ENCODE measurements at regions not wholly inside any gene's neighbourhood (a gene's known extent, or its start where the extent isn't known, plus 50 kb on each side); places are given as distances from the start of the nearest gene placed in this dataset.
"Not testable (repeated sequence)": the region's sequence is repeated elsewhere in the genome, so short reads cannot be mapped to it uniquely, and the experiment has no call there.

DNA sequence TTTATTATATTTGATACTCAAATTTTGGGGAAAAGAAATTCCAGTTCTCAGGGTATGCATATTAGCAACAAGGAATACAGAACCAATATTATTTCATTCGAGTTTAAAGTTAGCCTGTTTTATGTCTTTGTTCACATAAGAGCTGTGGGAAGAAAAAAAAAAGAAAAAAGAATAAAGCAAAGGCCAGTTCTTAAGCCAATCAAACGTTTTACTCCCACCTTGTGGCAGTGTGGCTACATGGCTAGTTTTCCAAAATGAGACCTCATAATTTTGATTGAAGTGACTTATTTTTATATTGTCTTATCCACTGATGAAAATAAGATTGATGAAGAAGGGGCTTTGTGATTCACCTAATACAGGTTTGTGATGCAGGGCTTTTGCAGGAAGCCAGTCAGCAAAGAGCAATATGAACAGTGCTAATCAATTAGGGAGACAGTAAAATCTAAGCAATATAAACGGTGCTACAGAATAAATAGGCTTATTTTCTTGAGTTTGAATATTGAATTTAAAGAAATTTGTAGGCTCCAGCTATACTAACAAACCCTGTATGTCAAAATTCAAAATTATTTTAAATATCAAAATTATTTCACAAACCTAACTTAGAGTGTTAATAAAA lies 624.1 kb upstream of the FOXG1 start:
- Mint-ChIP-seq H3K4me1 (no peaks in the 10 kb centered on the region), H3K27me3 (no peaks in the 10 kb centered on the region), H3K9me3 (peaks cover 5% of the 10 kb centered on the region), H3K4me3 (no peak overlapping the region), H3K36me3 (no peaks in the 10 kb centered on the region), H3K27ac (no peak overlapping the region)
- DNase-seq, result no peak
- no peak for ATAC-seq (ENCODE audit: low read depth)
- POLR2A ChIA-PET, result no interaction called here

DNA sequence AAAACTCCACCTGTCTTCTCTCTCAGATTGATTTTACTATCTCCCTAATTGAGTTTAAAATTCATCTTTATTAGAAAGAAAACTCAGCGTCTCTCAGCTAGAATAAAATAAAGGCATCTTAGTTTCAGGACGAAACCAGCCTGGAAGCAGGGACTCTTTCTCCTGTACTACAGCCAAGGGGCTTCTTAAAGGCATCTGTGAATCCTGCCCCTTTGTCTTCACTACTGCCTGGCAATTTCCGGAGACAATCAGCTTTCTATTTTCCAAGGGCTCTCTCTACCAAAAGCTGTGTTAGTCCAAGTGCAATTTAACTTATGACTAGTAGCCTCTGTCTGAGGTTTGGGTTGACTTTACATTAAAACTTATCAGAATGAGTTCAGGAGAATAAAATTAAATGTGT lies 623.3 kb upstream of the FOXG1 start:
- ATAC-seq (ENCODE audit: low read depth) (no peak), DNase-seq (no peak)
- no peaks in the 10 kb centered on the region for H3K27me3 Mint-ChIP-seq
- H3K27ac Mint-ChIP-seq, result no peak overlapping the region
- no peak overlapping the region for H3K4me3 Mint-ChIP-seq
- H3K9me3 Mint-ChIP-seq, result peaks cover 5% of the 10 kb centered on the region
- no peaks in the 10 kb centered on the region for H3K36me3 Mint-ChIP-seq
- no peaks in the 10 kb centered on the region for H3K4me1 Mint-ChIP-seq
- POLR2A ChIA-PET, result no interaction called here

DNA sequence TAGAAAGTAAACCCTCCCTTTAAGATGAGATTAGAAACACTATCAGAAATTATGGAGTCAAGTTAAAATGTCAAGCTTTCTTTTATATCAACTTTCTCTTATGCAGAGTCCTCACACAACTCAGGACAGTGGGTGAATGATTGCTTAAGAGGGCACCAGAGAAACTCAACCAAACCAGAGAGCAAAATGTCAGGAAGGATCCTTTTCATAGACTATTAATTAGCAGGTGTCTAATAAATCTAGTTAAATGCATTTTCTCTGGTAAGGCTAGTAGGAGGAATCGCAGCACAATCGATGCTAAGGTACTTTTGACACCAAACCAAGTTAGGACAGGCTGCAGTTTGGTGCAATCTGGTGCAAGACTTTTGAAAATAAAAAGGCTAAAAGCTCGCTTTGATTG lies 614.7 kb upstream of the FOXG1 start:
- H3K4me3 Mint-ChIP-seq, result no peak overlapping the region
- H3K4me1 Mint-ChIP-seq, result no peaks in the 10 kb centered on the region
- no peaks in the 10 kb centered on the region for H3K27me3 Mint-ChIP-seq
- ATAC-seq (ENCODE audit: low read depth) (no peak), DNase-seq (no peak)
- H3K9me3 Mint-ChIP-seq, result peaks cover 2% of the 10 kb centered on the region
- H3K36me3 Mint-ChIP-seq, result no peaks in the 10 kb centered on the region
- no peak overlapping the region for H3K27ac Mint-ChIP-seq
- POLR2A ChIA-PET, result no interaction called here

DNA sequence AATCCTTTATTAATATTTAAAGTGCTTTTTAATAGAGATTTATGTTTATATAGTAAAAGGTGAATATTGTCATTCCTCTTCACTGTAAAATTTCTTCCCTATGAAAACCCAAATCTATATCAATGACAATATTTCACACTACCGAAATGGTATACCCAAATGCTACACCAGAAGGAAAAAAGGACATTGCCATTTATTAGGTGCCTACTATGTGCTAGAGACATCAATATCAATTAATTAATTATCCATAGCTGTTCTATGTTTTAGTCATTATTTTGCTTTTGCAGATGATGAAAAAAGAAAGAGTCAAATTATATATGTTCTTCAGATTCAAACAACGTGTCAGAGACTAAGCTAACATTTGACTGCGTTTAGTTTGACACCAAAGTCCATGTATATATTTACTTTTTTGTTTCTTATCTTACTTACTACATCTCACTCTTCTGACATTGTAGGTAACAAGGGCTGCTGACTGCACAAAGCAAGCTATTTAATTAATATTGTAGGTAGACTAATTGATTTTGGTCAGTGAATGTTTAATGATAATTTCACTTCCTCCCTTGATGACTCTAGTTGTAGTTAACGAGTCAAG lies 614.0 kb upstream of the FOXG1 start:
- Mint-ChIP-seq H3K4me3 (no peak overlapping the region), H3K4me1 (no peaks in the 10 kb centered on the region), H3K27ac (no peak overlapping the region), H3K9me3 (peaks cover 2% of the 10 kb centered on the region), H3K27me3 (no peaks in the 10 kb centered on the region), H3K36me3 (no peaks in the 10 kb centered on the region)
- ATAC-seq (ENCODE audit: low read depth), result no peak
- POLR2A ChIA-PET, result no interaction called here
- no peak for DNase-seq

DNA sequence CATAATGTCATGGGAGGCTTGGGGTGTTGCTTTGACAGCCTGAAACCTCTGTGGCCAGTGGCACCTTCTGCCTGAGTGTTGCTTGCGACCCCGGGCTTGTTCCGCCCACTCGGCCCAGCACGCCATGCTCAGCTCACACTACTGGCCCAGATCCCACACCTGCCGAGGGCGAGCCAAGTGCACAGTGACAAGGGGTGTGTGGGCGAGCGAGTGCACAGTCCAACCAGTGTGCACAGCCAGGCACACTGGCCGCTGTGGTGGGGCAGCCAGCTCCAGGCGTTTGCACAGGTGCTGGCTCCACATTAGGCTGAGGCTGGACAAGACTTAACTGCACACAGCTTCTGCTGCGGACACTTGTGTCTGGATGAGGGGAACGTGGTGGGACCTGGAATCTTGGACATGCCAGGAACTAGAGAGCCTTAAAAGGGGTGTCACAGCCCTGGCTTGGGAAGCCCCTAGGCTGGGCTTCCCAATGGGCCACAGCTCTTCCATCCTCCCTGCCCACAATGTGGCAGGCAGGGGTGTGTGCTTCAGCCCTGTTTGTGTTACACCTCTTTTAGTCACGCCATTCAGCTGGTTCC lies 609.2 kb upstream of the FOXG1 start:
- H3K9me3 Mint-ChIP-seq, result peaks cover 3% of the 10 kb centered on the region
- H3K4me3 Mint-ChIP-seq, result no peak overlapping the region
- H3K36me3 Mint-ChIP-seq, result no peaks in the 10 kb centered on the region
- POLR2A ChIA-PET, result no interaction called here
- DNase-seq (no peak), ATAC-seq (ENCODE audit: low read depth) (no peak)
- no peak overlapping the region for H3K27ac Mint-ChIP-seq
- H3K27me3 Mint-ChIP-seq, result no peaks in the 10 kb centered on the region
- H3K4me1 Mint-ChIP-seq, result no peaks in the 10 kb centered on the region

DNA sequence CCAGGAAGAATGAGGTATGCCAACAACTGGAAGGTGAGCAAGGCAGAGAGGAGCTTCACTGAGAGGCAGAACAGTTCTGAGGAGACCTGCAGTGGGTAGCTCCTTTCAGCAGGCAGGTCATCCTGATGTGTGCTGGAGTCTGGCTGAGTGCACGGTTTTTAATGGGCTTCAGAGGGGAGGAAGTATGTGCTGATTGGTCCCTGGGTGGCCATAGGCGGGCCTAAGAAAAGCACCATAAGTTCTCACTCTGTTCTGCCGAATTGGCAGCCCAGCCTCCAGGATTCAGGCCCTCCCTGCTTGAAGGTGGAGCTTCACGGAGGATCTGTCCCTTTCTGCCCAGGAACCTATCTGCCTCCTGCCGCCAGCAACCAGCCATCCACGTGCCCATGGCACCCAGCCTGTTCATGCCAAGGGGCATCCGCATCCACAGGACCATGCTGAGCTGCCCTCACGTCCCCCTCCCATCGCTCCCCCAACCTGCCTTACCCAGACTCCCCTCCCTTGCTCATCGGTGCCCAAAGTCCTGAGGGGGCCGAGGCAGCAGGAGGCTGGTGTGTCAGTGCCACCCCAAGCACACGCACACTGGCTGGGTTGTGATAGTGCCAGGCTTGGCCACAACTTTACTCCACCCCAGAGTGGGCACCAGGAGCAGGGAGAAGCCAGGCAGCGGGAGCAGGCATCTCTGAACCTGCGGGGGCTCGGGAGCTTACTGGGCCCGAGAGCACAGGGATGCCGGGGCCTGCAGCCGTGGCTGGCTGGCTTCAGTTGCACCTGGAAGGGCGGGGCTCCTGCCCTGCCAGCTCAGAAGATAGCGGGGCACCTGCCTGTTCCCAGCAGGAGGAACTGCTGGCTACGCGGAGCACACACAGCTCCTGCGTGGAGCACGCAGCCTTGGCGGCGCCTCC lies 608.4 kb upstream of the FOXG1 start:
- POLR2A ChIA-PET, result no interaction called here
- Mint-ChIP-seq H3K27me3 (no peaks in the 10 kb centered on the region), H3K4me3 (no peak overlapping the region), H3K27ac (no peak overlapping the region), H3K4me1 (no peaks in the 10 kb centered on the region), H3K36me3 (no peaks in the 10 kb centered on the region), H3K9me3 (peaks cover 3% of the 10 kb centered on the region)
- DNase-seq (no peak), ATAC-seq (ENCODE audit: low read depth) (no peak)

DNA sequence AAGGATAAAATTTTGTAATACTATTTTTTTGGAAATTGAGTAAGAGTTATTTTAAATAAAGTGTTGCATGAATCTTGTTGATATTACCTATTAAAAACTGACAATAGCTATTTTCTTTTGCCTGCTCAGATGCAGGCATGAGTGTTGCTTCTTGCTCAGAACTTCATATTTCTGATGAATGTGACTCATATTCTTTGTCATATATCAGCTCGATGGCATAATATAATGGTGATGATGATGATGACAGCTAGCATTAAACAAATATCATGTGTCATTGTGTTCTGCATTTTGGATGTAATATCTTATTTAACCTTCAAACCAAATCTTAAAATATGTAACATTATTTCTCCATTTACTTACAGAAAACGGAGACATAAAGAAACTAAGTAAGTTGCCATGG lies 605.5 kb upstream of the FOXG1 start:
- H3K36me3 Mint-ChIP-seq, result no peaks in the 10 kb centered on the region
- ATAC-seq (ENCODE audit: low read depth) (no peak), DNase-seq (no peak)
- H3K4me3 Mint-ChIP-seq, result no peak overlapping the region
- H3K4me1 Mint-ChIP-seq, result no peaks in the 10 kb centered on the region
- POLR2A ChIA-PET, result no interaction called here
- peaks cover 3% of the 10 kb centered on the region for H3K9me3 Mint-ChIP-seq
- H3K27me3 Mint-ChIP-seq, result no peaks in the 10 kb centered on the region
- H3K27ac Mint-ChIP-seq, result no peak overlapping the region

DNA sequence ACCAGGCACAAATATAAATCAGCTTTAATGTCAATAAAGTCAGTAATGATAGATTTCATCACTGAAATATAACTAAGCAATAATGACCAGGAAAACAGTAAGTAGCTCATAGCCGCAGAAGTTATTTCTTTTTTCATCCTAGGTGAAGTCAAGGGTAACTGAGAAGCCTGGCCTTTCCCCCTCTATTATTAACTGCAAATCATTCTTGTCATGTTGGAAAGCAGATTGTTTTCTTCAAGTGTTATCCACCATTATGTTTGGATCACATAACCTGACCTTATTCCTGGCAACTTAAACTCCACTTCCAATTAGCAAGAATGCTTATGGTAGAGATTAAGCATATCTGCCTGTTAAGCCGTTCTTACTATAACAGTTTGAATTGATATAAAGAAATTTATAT lies 603.4 kb upstream of the FOXG1 start:
- Mint-ChIP-seq H3K27ac (no peak overlapping the region), H3K27me3 (no peaks in the 10 kb centered on the region), H3K9me3 (peaks cover 5% of the 10 kb centered on the region), H3K4me3 (no peak overlapping the region), H3K4me1 (no peaks in the 10 kb centered on the region), H3K36me3 (no peaks in the 10 kb centered on the region)
- POLR2A ChIA-PET, result no interaction called here
- DNase-seq, result no peak
- ATAC-seq (ENCODE audit: low read depth), result no peak

DNA sequence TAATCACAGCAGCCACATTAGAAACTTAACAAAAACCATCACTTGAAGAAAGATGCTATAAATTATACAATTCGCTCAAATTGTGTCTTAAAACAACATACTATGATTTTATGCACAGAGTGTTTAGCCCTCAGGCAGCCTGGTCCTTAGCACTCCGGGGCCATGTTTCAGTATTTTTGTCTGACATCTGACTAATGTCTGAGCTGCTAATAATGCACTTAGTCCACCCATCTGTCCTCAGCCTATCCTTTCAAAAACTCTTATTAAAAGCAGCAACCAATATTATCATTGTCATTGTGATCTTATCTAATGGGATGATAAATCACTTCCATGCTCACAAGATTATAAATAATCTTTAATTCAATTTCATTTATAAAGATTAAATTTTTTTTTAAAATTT lies 602.7 kb upstream of the FOXG1 start:
- no peak overlapping the region for H3K4me3 Mint-ChIP-seq
- peaks cover 6% of the 10 kb centered on the region for H3K9me3 Mint-ChIP-seq
- ATAC-seq (ENCODE audit: low read depth) (no peak), DNase-seq (no peak)
- H3K27me3 Mint-ChIP-seq, result no peaks in the 10 kb centered on the region
- no peaks in the 10 kb centered on the region for H3K36me3 Mint-ChIP-seq
- no peaks in the 10 kb centered on the region for H3K4me1 Mint-ChIP-seq
- POLR2A ChIA-PET, result no interaction called here
- H3K27ac Mint-ChIP-seq, result no peak overlapping the region

DNA sequence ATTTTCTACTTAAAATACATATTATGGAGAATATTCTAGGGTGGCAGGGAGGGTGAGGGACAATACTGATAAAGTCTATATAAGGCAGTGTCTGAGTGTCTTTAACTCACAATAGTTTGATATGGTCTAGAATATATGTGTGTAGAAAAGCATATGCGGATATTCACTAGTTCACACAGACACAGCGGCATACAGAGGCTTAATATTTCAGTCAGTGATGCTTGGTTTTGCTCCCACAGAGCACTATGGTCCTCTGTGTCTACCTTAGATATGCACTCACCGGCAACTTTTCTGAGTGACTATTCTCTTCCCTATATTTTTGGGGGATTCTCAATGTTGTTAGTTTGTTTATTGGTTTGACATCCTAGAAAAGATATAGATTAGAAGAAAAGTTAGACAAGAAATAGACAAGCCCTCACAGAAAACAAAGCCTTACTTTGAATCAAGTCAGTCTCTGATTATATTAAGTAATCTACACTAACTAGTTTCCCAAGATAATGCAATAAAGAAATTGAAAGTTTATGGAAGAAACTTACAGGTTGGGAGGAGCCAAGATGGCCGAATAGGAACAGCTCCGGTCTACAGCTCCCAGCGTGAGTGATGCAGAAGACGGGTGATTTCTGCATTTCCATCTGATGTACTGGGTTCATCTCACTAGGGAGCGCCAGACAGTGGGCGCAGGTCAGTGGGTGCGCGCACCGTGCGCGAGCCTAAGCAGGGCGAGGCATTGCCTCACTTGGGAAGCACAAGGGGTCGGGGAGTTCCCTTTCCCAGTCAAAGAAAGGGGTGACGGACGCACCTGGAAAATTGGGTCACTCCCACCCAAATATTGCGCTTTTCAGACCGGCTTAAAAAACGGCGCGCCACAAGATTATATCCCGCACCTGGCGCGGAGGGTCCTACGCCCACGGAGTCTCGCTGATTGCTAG lies 578.4 kb upstream of the FOXG1 start:
- H3K9me3 Mint-ChIP-seq; ATAC-seq (ENCODE audit: low read depth); H3K27ac Mint-ChIP-seq; H3K4me3 Mint-ChIP-seq; DNase-seq; H3K36me3 Mint-ChIP-seq; POLR2A ChIA-PET; H3K27me3 Mint-ChIP-seq; H3K4me1 Mint-ChIP-seq: not testable (repeated sequence)

DNA sequence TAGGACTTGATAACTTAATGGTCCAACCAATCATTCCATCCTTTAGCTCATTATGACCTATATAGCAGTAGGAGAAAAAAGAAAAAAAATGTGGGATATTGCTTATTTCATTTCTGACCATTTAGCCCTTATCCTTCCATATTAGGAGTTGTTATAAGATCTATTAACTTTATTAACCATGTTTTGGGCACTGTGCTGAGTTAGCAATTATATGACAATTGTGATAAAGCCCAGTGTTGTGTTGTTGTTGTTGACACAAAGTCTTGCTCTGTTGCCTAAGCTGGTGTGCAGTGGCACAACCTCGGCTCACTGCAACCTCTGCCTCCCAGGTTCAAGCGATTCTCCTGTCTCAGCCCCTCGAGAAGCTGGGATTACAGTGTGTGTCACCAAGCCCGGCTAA lies 569.7 kb upstream of the FOXG1 start:
- Mint-ChIP-seq H3K27ac (no peak overlapping the region), H3K4me1 (no peaks in the 10 kb centered on the region)

DNA sequence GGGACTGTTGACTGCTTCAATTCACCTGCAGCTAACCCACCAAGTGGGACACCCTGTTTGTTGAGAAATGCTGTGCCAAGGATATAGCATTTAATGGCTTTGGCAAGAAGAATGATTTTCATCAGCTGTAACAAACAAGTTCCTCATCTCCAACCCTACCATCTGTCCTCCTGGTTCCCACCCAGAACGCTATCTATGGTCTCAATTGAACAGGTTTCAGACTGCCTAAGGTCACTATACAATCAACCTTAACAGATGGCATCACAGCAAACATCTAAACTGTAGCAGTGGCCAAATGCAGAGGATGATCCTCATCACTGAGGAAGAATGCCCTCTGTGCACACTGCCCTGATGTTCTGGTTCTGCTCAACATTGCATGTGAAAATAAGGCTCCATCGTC lies 546.2 kb upstream of the FOXG1 start:
- no peaks in the 10 kb centered on the region for H3K4me1 Mint-ChIP-seq
- POLR2A ChIA-PET, result no interaction called here
- ATAC-seq (ENCODE audit: low read depth), result no peak
- H3K27ac Mint-ChIP-seq, result no peak overlapping the region
- peaks cover 2% of the 10 kb centered on the region for H3K9me3 Mint-ChIP-seq
- H3K36me3 Mint-ChIP-seq, result no peaks in the 10 kb centered on the region
- no peaks in the 10 kb centered on the region for H3K27me3 Mint-ChIP-seq
- DNase-seq, result no peak
- H3K4me3 Mint-ChIP-seq, result no peak overlapping the region

More for the DNA sequence above, 569.7 kb upstream of the FOXG1 start:
- POLR2A ChIA-PET, result no interaction called here
- H3K36me3 Mint-ChIP-seq, result no peaks in the 10 kb centered on the region
- H3K4me3 Mint-ChIP-seq, result no peak overlapping the region
- H3K9me3 Mint-ChIP-seq, result peaks cover 3% of the 10 kb centered on the region
- H3K27me3 Mint-ChIP-seq, result no peaks in the 10 kb centered on the region
- DNase-seq (no peak), ATAC-seq (ENCODE audit: low read depth) (no peak)

DNA sequence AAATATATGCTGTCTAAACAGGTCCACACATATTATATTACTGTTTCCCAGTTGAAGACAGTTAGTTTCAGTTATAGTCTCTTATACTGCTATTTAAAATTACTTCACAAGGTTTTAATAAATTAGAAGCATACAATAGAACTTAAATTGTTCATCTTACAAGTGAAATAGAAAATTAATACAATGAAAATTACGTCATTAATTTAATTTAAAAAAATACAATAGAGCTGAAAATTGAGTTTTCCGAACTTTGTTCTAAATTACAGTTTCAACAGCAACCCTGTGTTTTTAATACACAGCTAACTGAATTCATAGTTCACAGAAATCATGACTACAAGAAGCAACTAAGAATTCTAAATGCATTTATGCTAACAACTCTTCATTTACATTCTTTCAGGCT lies 525.7 kb upstream of the FOXG1 start:
- ATAC-seq (ENCODE audit: low read depth), result no peak
- no peaks in the 10 kb centered on the region for H3K4me1 Mint-ChIP-seq
- H3K27ac Mint-ChIP-seq, result no peak overlapping the region
- no peaks in the 10 kb centered on the region for H3K27me3 Mint-ChIP-seq
- POLR2A ChIA-PET, result no interaction called here
- no peak overlapping the region for H3K4me3 Mint-ChIP-seq
- no peak for DNase-seq
- no peaks in the 10 kb centered on the region for H3K36me3 Mint-ChIP-seq
- H3K9me3 Mint-ChIP-seq, result peaks cover 12% of the 10 kb centered on the region
